ENCODE measurements at regions not wholly inside any gene's neighbourhood (a gene's known extent, or its start where the extent isn't known, plus 50 kb on each side); places are given as distances from the start of the nearest gene placed in this dataset.
A peak's percentile ranks its signal among the peaks of the same experiment; 100 is the strongest.

GRCh38 chr9:83151627-83152137, 88.7 kb upstream of the RASEF start:
- 48% methylated on average over 4 of the region's 4 CpGs for WGBS (ENCODE audit: missing lambda C conversion rate)
- peaks cover 8% of the 10 kb centered on the region; the same call in 2 of the 3 replicates for H3K4me1 ChIP-seq
- ChIA-PET POLR2A (no interaction called here), CTCF (no interaction called here)
- FAIRE-seq = no peak
- no peak overlapping the region for H3K4me3 ChIP-seq
- no peak for DNase-seq (ENCODE audit: low read depth in 1 of 2, low spot score in 1 of 2)
- H3K4me2 ChIP-seq = no peak overlapping the region
- no peak overlapping the region for H3K27ac ChIP-seq
- no peak for ATAC-seq
- no peak for TF ChIP-seq RAD21 (conservative IDR thresholded peaks at IDR 0.05 in 1 of 2, IDR thresholded peaks at IDR 0.05 in 1 of 2)
- no peak for TF ChIP-seq HEYL (CRISPR knock-in tag; IDR thresholded peaks at IDR 0.05)
- TF ChIP-seq, protein P1, sequence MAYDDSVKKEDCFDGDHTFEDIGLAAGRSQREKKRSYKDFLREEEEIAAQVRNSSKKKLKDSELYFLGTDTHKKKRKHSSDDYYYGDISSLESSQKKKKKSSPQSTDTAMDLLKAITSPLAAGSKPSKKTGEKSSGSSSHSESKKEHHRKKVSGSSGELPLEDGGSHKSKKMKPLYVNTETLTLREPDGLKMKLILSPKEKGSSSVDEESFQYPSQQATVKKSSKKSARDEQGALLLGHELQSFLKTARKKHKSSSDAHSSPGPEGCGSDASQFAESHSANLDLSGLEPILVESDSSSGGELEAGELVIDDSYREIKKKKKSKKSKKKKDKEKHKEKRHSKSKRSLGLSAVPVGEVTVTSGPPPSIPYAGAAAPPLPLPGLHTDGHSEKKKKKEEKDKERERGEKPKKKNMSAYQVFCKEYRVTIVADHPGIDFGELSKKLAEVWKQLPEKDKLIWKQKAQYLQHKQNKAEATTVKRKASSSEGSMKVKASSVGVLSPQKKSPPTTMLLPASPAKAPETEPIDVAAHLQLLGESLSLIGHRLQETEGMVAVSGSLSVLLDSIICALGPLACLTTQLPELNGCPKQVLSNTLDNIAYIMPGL (CRISPR knock-in tag; IDR thresholded peaks at IDR 0.05; ENCODE audit: borderline replicate concordance) = no peak
- no peak for TF ChIP-seq BCL3 (IDR thresholded peaks at IDR 0.05)
- no peak for TF ChIP-seq ESRRA (IDR thresholded peaks at IDR 0.05; ENCODE audit: borderline replicate concordance, low read length)
- no peak for TF ChIP-seq USF2 (IDR thresholded peaks at IDR 0.05)
- TF ChIP-seq MAZ (IDR thresholded peaks at IDR 0.05; ENCODE audit: borderline replicate concordance, low read depth, low read length) = no peak
- TF ChIP-seq ZC3H11A (IDR thresholded peaks at IDR 0.05) = no peak
- TF ChIP-seq HDAC2 (IDR thresholded peaks at IDR 0.05) = no peak
- no peak for TF ChIP-seq KDM5A (IDR thresholded peaks at IDR 0.05)
- TF ChIP-seq FOSL2 (IDR thresholded peaks at IDR 0.05) = no peak
- TF ChIP-seq FOSL2 (CRISPR knock-in tag; IDR thresholded peaks at IDR 0.05) = no peak
- TF ChIP-seq, protein P2, sequence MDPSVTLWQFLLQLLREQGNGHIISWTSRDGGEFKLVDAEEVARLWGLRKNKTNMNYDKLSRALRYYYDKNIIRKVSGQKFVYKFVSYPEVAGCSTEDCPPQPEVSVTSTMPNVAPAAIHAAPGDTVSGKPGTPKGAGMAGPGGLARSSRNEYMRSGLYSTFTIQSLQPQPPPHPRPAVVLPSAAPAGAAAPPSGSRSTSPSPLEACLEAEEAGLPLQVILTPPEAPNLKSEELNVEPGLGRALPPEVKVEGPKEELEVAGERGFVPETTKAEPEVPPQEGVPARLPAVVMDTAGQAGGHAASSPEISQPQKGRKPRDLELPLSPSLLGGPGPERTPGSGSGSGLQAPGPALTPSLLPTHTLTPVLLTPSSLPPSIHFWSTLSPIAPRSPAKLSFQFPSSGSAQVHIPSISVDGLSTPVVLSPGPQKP (IDR thresholded peaks at IDR 0.05; ENCODE audit: low read depth, low read length) = no peak
- no peak for TF ChIP-seq POLR2AphosphoS2 (conservative IDR thresholded peaks at IDR 0.05; ENCODE audit: low read length)
- no peak for TF ChIP-seq MAFK (IDR thresholded peaks at IDR 0.05; ENCODE audit: partially characterized antibody)
- no peak for TF ChIP-seq RARB (CRISPR knock-in tag; IDR thresholded peaks at IDR 0.05)
- TF ChIP-seq TP53 (CRISPR knock-in tag; IDR thresholded peaks at IDR 0.05) = no peak
- TF ChIP-seq CEBPB (IDR thresholded peaks at IDR 0.05) = no peak
- TF ChIP-seq FOXS1 (CRISPR knock-in tag; IDR thresholded peaks at IDR 0.05) = no peak
- H3K9me3 ChIP-seq = no peaks in the 10 kb centered on the region

GRCh38 chr9:83147315-83148149, 84.6 kb upstream of the RASEF start:
- ChIA-PET POLR2A (no interaction called here), CTCF (no interaction called here)
- no peak for DNase-seq (ENCODE audit: low read depth in 1 of 2, low spot score in 1 of 2)
- peaks cover 5% of the 10 kb centered on the region; the same call in 2 of the 3 replicates for H3K4me1 ChIP-seq
- no peak for FAIRE-seq
- peak overlapping the region; percentile 27; the same call in 1 of the 3 replicates for H3K4me2 ChIP-seq
- H3K27ac ChIP-seq = no peak overlapping the region
- ATAC-seq = peak in 1 of 2 experiments; percentile 24; a peak in 1 of 6 replicates
- WGBS (ENCODE audit: missing lambda C conversion rate) = 45% methylated on average over 10 of the region's 10 CpGs
- no peaks in the 10 kb centered on the region for H3K9me3 ChIP-seq
- no peak overlapping the region for H3K4me3 ChIP-seq
- TF ChIP-seq ZNF302 (CRISPR knock-in tag; IDR thresholded peaks at IDR 0.05) (no peak), RFX5 (IDR thresholded peaks at IDR 0.05) (no peak), RCOR1 (IDR thresholded peaks at IDR 0.05; ENCODE audit: low read depth, low read length) (no peak), EHF (CRISPR knock-in tag; IDR thresholded peaks at IDR 0.05) (no peak), BHLHE40 (IDR thresholded peaks at IDR 0.05; ENCODE audit: low read depth, low read length) (no peak), BCL3 (IDR thresholded peaks at IDR 0.05) (no peak), USF2 (IDR thresholded peaks at IDR 0.05) (no peak), FOSL2 (IDR thresholded peaks at IDR 0.05) (no peak), FOSL2 (CRISPR knock-in tag; IDR thresholded peaks at IDR 0.05) (no peak), GATA3 (IDR thresholded peaks at IDR 0.05; ENCODE audit: borderline replicate concordance) (no peak), RAD21 (conservative IDR thresholded peaks at IDR 0.05 in 1 of 2, IDR thresholded peaks at IDR 0.05 in 1 of 2) (no peak), TFCP2L1 (CRISPR knock-in tag; IDR thresholded peaks at IDR 0.05) (no peak), MAZ (IDR thresholded peaks at IDR 0.05; ENCODE audit: borderline replicate concordance, low read depth, low read length) (no peak), HDAC2 (IDR thresholded peaks at IDR 0.05) (no peak), MYC (IDR thresholded peaks at IDR 0.05; ENCODE audit: borderline replicate concordance, low read length) (no peak)
- TF ChIP-seq, protein P2 (IDR thresholded peaks at IDR 0.05; ENCODE audit: low read depth, low read length) = no peak
